ENCODE measurements at regions not wholly inside any gene's neighbourhood (a gene's known extent, or its start where the extent isn't known, plus 50 kb on each side); places are given as distances from the start of the nearest gene placed in this dataset.

DNA sequence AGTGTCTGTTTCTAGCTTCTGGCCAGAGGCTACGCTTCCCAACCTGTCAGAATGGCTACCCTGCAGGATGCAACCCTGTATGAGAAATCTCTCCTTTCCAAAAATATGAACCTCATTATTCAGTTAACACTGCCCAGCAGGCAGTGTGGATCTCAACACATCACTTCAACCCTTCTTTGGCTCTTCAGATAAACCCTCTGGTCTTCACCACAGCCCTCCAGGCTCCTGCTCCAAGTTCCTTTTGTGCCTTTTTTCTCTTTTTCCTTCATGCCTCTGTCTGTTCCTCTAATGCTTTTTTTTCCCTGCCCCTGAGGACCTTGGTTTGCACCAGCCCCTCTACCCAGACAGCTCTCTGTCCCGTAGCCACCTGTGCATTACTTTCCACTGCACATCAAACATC lies 207.4 kb downstream of the MYLK4 start:
- intact Hi-C loops (cut with DNase I), result no loop called here
- DNase-seq (ENCODE audit: low spot score), result no peak

DNA sequence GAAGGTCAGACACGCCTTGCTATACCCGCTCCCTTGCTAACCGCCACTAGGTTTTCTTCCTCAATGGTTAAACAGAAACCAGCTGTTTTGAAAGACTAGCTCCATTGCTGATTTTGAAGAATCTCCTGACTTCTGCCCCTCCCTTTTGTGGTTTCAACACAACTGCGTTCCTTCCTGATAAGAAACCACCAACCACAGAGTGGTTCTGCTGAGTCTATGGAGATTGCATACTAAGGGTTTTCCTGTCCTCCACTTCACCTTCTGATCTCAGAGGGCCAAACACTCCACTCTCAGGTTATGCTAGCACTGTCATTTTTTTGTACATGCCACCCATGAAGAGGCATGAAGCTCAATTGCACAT lies 207.9 kb downstream of the MYLK4 start:
- DNase-seq (ENCODE audit: low spot score), result no peak
- intact Hi-C loops (cut with DNase I), result no loop called here

DNA sequence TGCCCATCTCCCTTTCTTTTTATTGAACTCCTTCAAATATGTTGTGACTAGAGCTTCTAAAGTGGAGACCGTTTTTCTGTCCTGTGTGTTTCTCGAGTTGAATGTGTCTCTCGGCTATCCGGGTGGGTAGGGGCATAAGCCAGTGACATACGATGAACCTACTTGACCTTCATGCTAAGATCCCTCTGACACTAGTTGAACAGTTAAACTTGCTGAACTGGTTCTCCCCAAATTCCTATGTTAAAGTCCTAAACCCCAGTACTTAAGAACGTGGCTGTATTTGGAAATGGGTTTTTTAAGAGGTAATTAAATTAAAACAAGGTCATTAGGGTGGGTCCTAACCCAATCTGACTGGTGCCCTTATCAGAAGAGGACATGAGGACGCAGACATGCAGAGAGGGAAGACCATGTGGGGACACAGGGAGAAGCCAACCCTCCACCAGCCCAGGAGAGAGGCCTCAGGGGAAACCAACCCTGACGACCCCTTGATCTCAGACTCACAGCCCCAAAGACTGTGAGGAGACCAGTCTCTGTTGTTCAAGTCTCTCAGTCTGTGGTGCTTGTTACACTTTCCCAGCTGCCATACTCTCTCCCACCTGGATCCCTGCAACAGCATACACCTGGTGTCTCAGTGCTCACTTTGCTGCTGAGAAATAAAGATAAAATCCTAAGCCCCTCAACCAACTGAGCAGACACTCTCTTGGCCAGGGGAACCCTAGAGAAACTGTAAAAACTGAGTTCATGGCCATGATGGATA lies 208.4 kb downstream of the MYLK4 start:
- DNase-seq (ENCODE audit: low spot score), result no peak
- intact Hi-C loops (cut with DNase I), result no loop called here

DNA sequence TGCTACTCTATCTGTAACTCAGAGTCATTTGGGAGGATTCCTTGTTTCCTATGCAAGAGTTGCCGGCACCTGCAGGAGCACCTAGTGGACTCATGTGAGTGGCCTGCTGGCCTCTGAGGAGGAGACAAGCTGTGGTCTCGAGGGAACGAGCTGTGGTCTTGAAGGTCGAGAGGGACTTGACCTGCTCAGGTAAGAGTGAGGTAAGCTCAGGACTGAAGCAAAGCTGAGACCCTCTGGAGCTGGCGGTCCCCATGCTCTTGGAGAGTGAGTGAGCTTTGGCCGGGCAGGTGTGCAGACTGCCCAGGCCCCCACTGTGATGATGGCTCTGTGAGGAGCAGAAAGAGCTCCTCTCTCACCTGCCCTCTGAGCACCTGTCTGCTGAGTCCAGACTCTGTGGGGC lies 214.3 kb downstream of the MYLK4 start:
- no peak for DNase-seq (ENCODE audit: low spot score)
- intact Hi-C loops (cut with DNase I), result no loop called here

DNA sequence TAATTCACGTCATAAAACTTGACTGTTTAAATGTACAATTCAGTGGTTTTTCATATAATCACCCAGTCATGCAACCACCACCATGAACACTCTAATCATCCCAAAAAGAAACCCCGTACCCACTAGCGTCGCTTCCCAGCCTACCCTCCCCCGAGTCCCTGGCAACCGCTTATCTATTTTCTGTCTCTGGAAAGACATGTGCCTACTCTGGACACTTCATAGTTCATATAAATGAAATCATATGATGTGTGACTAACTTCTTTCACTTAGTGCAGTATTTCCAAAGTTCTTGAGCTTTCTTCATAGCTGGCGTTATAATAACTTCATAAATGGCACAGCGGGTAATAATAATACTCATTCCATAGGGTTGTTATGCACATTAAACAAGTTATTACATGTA lies 215.2 kb downstream of the MYLK4 start:
- intact Hi-C loops (cut with DNase I), result no loop called here
- no peak for DNase-seq (ENCODE audit: low spot score)

DNA sequence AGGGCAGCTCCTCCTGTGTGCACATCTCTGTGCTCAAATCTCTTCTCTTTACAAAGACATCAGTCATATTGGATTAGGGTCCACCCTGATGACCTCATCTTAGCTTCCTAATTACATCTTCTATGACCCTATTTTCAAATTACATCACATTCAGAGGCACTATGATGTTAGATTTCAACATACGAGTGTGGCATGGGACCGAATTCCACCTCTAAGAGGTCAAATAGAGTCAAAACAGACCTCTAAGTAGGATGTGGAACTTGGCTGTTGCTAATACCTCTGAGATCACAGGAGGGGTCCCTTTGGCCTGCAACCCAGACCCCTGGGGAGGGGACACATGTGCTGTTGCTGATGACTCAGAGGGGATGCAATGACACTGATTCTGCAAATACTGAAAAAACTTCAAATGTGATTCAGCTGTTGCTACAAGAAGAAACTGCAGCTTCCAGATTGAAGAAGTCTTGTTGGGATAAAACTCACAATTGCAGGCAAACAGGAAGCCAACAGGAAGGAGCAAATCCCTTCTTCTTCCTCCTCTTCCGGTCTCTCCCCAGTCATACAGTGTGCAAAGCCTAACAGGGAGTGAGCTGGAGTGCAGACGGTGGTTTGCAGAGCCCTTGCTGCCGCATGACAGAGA lies 216.2 kb downstream of the MYLK4 start:
- intact Hi-C loops (cut with DNase I), result no loop called here
- no peak for DNase-seq (ENCODE audit: low spot score)

DNA sequence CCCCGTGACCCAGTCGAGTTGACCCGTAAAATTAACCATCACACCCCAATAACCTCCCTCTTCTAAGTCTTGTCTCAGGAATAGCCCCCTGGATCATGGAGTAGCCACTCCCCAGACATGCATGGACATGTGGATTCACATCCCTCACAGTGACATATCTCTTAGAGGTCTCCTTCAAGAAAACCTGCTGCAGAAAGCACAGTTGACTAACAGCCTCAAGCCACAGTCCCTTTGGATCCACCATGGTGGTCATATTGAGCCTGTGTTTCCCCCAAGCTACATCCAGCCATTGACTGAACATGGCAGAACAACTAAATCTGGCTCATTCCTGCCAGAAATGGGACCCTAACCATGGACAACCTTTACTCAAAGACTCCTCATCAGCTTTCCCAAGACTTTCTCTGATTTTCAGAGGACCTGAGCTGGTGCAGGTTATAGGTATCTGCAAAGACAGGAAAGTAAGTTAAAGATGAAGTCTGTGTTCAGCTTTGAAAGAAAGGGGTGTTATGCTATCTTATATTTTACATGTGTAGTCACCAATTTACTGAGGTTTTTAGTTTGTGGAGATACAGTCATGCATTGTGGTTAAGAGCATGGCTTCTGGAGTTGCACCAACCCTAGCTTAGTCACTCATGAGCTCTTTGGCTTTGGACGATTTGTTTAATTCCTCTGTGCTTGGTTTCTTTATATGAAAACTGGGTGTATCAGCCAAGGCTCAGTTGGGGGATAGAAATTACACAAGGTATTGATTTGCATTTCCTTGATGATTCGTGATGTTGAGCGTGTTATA lies 219.1 kb downstream of the MYLK4 start:
- intact Hi-C loops (cut with DNase I), result no loop called here

DNA sequence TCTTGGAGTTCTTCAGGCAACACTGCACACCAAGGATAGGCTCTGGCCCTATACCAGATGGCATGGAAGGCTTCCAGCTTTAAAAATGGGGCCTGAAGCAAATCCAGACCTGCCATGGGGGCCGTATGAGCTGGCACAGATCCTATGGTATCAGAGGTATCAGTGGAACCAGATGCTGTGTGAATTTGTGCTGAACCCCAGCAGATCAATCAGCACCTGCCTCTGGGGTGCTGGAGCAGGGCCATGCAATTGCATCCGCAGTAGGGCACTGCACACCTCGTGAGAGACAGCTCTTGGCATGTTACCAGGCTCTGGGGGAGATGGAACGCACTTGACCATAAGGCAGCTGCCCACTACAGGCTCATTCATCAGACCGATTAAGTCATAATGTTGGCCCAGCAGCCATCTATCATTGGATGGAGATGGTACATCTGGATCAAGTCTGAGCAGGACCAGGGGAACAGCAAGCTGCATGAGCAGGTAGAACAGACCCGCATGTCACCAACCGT lies 221.5 kb downstream of the MYLK4 start:
- intact Hi-C loops (cut with DNase I), result no loop called here
- no peak for DNase-seq (ENCODE audit: low spot score)

More for the DNA sequence above, 219.1 kb downstream of the MYLK4 start:
- DNase-seq (ENCODE audit: low spot score), result no peak

DNA sequence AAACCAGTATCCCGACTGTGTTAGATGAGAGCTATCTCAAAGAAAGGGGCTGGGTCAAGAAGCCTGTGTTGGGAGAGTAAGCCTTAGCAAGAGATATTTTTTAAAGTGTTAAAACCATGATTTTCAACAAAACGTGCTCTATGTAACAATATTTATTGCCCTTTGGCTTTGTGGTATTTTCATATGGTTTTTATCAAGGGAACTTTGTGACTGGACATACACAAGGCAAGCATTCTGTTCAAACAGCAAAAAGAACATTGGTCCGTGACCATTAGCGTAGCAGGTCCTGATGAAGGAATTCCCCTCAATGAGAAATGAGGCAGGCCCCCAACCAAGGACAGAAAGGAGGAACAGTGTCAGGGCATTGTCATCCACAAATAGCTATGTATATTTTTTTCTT lies 222.6 kb downstream of the MYLK4 start:
- intact Hi-C loops (cut with DNase I), result no loop called here
- no peak for DNase-seq (ENCODE audit: low spot score)

DNA sequence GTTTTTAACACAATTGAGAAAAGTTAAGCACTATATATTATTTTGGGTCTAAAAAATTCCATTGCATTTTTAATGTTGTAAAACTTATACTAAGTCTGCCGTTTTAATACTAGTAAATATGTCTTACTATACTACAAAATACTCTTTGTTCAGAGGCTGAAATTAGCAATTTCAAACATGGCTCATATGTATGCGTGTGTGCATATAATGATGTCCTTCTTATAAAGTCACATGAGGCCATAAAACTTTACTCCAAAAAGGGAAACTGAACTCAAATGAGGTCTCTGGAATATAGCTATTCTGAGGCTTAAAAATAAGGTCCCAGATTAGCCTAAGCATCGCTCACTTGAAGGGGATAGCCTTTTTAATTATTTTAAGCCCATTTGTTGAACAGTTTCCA lies 224.0 kb downstream of the MYLK4 start:
- intact Hi-C loops (cut with DNase I), result no loop called here
- DNase-seq (ENCODE audit: low spot score), result no peak

DNA sequence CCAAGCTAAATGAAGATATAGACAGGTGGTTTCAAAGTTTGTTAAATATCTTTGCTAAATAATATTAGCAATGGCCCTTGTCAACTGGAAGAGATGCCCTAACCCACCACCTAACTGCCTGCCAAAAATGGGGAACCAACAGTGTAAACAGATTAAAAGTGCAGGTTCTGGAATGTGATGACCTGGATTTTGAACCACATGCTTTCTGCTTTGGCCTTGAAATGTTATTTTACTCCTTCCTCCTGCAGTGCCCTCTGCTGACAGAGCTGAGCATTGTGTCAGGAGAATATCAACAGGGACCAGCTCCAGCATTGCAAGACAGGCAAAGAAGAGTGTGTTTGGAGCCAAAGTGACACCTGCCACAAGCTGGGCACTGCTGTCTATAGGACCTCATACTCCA lies 226.6 kb downstream of the MYLK4 start:
- no peak for DNase-seq (ENCODE audit: low spot score)
- intact Hi-C loops (cut with DNase I), result no loop called here

DNA sequence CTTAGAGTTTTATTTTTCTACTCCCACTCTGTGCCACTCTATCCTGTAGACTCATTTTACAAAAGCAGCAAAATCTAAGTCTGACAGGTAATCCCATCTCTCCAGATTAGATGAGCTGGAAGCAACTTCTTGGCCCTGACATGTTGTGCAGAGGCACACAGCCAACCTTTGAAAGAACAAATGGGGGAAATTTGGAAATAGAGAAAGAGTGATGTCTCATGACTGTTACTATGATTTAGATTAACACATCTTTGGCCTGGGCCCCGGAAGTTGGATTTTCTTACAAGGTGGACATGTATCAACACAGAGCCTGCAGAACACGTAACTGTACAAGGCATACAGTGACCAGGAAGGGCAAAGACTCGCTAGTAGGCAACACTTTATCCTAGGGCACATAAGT lies 227.7 kb downstream of the MYLK4 start:
- intact Hi-C loops (cut with DNase I), result no loop called here
- DNase-seq (ENCODE audit: low spot score), result no peak

DNA sequence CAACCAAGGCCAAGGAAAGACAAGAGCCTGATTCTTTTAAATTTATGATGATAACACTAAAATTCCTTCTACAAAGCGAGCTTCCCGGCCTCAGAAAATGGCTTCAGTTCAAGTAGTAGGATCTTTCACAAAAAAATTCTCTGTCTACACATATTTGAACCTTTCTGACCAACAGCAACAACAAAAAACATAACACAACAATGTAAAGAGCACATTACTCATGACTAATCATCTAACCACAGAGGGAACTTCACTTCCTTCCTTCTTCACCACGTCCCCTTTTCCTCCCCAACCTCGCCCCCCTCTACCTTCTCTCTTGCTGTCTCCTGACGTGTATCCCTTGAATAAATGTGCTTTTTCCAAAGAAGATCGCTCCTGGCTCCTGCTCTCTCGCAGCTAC lies 228.2 kb downstream of the MYLK4 start:
- DNase-seq (ENCODE audit: low spot score), result no peak
- intact Hi-C loops (cut with DNase I), result no loop called here

DNA sequence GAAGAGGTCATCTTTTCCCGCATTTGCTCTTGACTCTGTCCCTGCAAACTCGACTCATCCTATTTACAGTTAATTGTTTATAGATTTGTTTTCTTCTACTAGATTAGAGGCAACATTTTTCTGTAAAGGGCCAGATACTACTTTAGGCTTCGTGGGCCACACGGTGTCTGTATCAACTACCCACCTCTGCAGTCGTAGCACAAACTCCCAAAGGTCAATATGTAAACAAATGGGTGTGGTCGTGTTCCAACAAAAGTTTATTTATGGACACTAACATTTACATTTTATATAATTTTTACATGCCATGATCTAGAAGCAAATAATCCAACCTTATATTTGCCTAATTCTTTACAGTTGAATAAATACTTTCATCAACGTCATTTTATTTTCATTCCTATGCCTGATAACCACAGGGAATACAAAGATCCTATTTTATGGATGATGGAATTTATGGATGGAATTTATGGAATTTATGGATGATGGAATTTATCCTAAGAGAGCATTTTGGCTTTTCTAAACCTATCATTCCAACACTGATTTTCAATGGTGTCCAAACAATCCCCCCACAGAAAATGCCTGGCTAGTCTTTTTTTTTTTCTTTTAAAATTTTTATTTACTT lies 232.8 kb downstream of the MYLK4 start:
- no peak for DNase-seq (ENCODE audit: low spot score)
- intact Hi-C loops (cut with DNase I), result no loop called here

DNA sequence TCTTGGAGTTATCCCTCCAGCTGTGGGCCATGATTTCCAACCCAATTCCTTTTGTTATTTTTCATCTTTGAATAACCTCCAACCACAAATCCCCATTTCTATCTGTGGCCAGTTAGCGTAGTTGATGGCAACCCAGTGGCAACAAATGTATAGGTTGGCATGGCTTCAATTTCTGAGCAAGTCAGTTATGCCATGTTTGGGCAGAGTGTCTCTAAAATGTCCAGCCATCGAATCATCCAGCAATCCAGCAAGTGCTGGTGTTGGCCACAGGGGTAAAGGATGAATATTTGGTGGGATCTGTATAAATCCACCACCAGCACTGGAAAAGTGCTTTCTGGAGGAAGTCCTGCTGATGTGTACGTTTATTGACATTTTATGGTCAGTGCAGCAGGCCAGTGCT lies 233.3 kb downstream of the MYLK4 start:
- intact Hi-C loops (cut with DNase I), result no loop called here
- no peak for DNase-seq (ENCODE audit: low spot score)

DNA sequence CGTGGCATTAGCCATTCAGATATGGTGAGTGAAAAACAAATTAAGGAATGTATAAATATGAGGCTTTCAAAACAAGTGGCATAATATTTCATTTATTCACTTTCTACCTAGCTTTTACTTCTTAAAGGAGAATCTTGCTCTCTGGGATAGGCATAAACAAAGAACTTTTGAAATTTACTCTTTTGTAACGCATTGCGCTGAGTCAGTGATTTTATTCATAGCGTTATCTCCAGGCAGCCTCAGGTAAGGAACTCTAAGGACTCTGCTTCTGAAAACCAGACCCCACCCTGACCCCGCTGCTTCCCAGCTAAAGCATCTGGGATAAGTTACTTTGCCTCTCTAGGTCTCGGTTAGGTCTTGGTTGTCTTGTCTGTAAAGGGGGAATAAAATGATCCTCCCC lies 234.7 kb downstream of the MYLK4 start:
- intact Hi-C loops (cut with DNase I), result no loop called here
- no peak for DNase-seq (ENCODE audit: low spot score)

DNA sequence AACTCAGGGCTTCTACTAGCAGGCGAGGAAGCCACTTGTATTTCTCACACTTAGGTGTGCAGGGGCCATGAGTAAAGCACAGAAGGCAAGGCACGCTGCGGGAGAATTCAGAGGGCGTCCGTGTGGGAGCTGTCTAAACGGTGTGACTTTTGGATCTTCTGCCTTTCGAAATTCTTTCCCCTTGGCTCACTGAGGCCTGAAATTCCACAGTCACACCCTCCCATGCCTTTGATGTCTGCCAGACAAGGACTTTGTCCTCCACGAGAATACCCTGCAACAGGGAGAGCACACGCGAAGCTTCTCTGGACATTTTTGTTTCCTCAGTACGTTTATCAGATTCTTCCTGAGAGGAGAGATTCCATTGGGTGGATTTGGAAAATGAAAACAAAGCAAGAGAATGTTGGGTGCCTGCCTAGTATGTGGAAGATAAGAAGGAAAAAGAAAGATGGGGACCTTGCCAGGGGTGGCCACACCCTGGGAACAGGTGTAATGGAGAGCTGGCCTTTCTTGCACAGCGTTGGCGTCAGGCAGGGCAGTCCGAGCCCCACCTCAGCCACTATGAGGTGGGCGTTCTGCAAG lies 235.7 kb downstream of the MYLK4 start:
- intact Hi-C loops (cut with DNase I), result no loop called here
- no peak for DNase-seq (ENCODE audit: low spot score)

DNA sequence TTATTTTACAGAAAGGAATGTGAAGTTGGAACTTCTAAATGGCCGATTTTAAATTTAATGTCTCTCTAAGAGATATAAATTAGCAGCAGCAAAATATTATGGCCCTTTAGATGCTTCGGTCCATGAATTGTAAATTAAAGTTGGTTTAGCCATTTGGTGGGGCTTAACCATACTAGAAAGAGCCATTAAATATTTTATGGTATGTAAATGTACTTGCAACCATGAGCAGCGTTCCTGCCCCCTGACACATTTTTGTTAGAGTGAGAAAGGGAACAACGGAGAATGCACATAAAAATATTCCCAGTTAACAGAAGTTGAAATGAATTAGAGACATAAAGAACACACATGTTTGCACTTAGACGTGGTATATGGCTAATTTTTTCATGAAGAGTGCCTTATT lies 237.9 kb downstream of the MYLK4 start:
- intact Hi-C loops (cut with DNase I), result no loop called here
- DNase-seq (ENCODE audit: low spot score), result no peak

DNA sequence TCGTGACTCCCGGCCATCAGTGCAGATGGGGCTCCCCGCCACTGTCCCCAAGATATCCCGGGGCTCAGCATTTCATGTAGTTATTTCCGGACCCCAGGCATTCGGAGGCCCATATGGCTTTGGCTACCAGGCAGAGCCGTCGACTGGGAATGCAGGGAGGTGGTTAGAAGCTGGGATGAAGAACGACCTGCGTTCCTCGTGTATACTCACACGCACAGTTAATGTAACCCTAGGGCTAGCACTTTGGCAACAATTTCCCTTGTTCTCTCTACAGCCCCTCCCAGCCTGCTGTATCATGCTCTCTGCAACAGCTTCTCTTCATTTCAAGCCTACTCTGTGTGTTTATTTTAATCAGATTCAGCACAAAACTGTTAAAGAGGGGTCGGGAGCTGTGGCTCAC lies 240.4 kb downstream of the MYLK4 start:
- intact Hi-C loops (cut with DNase I), result no loop called here
- DNase-seq (ENCODE audit: low spot score), result no peak

DNA sequence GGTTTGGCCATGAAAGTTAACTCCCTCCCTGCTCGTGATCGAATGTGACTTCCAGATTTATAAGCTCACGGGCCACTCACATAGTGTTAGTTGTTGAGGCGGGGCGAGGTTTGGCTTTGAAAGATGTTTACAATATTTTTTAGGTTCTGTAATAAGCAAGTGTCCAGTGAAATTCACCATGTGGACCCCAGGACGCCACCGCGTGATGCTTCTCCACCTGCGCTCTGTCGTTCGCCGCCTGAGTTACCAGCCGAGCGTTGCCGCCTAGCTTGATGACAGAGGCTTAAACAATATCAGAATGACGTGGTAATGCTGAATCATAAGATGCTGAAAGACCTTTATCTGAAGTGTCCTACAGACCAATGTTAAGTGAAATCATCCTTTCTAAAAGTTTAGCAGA lies 241.0 kb downstream of the MYLK4 start:
- DNase-seq (ENCODE audit: low spot score), result no peak

More for the DNA sequence above, 241.0 kb downstream of the MYLK4 start:
- intact Hi-C loops (cut with DNase I), result no loop called here

Measured in cardiac septum (tissue), 1 donor.